SK-N-SH (cell line): ENCODE measurements at regions not wholly inside any gene's neighbourhood (a gene's known extent, or its start where the extent isn't known, plus 50 kb on each side); places are given as distances from the start of the nearest gene placed in this dataset.

Source experiments
- CTCF ChIP-seq: fragments of 200-600 bp; sonication (generic); IDR thresholded peaks from 2 replicates; pipeline ENCODE4 v1.6.1; 2017; ENCODE audit warnings: antibody characterized with exemption, mild to moderate bottlenecking, moderate library complexity
- GABPA ChIP-seq: IDR thresholded peaks from 2 replicates; pipeline ENCODE4 v1.4.0; 2012; ENCODE audit warnings: low read depth, mild to moderate bottlenecking
- TCF12 ChIP-seq: IDR thresholded peaks from 2 replicates; pipeline ENCODE4 v1.4.0; 2012

- TF ChIP-seq GABPA (no peak), CTCF (no peak), TCF12 (no peak)
Observed at GRCh38 chr11:36809303-36809702, 211.3 kb upstream of the RAG2 start.
